ENCODE measurements at regions not wholly inside any gene's neighbourhood (a gene's known extent, or its start where the extent isn't known, plus 50 kb on each side); places are given as distances from the start of the nearest gene placed in this dataset.

- TF ChIP-seq, protein P1, sequence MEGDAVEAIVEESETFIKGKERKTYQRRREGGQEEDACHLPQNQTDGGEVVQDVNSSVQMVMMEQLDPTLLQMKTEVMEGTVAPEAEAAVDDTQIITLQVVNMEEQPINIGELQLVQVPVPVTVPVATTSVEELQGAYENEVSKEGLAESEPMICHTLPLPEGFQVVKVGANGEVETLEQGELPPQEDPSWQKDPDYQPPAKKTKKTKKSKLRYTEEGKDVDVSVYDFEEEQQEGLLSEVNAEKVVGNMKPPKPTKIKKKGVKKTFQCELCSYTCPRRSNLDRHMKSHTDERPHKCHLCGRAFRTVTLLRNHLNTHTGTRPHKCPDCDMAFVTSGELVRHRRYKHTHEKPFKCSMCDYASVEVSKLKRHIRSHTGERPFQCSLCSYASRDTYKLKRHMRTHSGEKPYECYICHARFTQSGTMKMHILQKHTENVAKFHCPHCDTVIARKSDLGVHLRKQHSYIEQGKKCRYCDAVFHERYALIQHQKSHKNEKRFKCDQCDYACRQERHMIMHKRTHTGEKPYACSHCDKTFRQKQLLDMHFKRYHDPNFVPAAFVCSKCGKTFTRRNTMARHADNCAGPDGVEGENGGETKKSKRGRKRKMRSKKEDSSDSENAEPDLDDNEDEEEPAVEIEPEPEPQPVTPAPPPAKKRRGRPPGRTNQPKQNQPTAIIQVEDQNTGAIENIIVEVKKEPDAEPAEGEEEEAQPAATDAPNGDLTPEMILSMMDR (IDR thresholded peaks at IDR 0.05; ENCODE audit: low read length) = no peak
- no peak for TF ChIP-seq EZH2 (IDR thresholded peaks at IDR 0.05; ENCODE audit: borderline replicate concordance, low read length)
Observed at GRCh38 chr1:244347942-244348341, 103.8 kb downstream of the ADSS2 start.
